ENCODE measurements at regions not wholly inside any gene's neighbourhood (a gene's known extent, or its start where the extent isn't known, plus 50 kb on each side); places are given as distances from the start of the nearest gene placed in this dataset.

DNA sequence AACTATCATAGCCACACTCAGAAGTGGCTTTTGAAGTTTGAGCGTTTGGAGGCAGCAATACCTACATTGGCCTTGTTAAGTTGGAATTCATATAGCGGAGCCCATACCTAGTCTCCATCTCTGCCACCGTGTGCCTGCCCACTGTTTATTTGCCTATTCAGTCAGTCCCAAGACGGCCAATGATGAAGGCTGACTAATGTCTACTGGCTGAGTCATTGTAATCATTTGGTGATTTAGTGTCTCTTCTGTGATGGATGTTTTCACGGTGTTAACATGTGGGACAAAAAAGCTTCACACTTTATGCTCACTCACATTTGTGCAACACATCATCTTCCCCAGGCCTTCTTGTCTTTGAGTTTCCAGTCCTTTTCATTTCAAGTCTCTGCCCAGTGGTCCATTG is 92.6 kb upstream of the PBX1 start:
- DNase-seq: no peak

GRCh38 chr1:164470996-164471395 is 88.0 kb upstream of the PBX1 start:
- DNase-seq: no peak

- no peak for DNase-seq
These were observed 86.1 kb upstream of the PBX1 start for GRCh38 chr1:164472841-164473240.

DNA sequence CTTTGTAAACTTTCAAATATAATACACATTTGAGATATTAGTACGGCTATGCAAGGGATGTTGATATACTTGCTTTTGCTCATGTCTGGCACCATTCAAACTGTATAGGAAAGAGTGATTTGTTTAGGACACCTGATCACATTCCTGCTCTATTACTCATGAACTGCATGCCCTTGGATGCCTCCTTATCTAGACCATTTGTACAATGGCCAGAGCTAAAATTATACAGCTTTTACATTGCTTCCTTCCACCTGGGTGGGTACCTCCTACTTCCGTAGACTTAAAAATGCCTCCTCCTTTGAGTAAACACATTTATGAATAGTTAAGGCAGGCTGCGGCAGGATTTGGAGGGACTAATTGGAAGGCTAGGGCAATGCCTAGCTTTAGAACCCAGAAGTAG is 85.4 kb upstream of the PBX1 start:
- no peak for DNase-seq

DNA sequence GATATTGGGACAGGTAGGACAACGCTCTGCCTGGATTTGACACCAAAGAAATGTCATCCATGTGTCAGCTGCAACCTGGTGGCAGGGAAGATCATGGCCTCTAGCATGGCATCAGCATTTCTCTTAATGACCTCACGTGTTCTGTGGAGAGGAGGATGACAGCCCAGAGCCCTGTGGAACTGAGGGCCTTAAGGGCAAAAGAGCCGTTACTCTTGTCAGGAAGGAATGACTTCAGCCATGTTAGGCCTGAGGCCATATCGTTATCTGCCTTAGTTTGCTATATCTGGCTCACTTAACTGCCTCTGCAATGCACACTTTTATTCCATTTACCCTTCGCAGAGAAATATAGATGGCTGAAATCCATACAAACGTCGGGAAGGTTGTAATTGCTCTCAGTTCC is 83.2 kb upstream of the PBX1 start:
- DNase-seq: no peak

GRCh38 chr1:164477343-164477742 is 81.6 kb upstream of the PBX1 start:
- no peak for DNase-seq

DNA sequence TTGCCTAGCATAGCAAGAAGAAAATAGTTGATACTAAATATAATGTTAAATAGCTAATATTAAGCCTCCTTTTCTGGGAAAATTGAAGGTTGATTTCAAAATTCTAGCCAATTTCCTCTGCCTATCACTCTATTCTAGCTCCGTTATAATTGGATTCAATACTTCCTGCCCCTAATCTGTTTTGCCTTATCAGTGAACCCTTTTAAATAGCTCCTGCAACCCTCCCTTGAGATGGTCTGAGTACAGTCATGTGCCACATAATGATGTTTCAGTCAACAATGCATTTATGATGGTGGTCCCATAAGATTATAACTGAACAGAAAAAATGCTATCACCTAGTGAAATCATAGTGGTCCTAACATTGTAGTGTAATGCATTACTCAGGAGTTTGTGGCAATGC is 79.7 kb upstream of the PBX1 start:
- DNase-seq: no peak

DNA sequence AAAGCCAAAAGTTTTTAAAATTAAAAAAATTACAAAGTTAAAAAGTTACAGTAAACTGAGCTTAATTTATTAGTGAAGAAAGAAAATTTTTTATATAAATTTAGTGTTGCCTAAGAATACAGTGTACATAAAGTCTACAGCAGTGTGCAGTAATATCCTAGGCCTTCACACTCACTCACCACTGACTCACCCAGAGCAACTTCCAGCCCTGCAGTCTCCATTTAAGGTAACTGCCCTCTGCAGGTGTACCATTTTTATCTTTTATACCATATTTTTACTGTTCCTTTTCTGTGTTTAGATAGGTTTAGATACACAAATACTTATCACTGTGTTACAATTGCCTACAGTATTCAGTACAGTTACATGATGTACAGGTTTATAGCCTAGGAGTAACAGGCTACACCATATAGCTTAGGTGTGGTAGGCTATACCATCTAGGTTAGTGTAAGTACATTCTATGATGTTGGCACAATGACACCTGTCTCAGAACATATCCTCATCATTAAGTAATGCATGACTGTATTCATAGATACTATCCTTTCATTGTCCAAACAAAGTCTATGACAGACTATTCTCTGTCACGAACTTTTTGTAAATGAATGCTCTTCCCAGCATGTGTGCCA is 78.6 kb upstream of the PBX1 start:
- no peak for DNase-seq

- no peak for DNase-seq
These were observed 63.1 kb upstream of the PBX1 start for GRCh38 chr1:164495905-164496304.

GRCh38 chr1:164498792-164499191 is 60.2 kb upstream of the PBX1 start:
- DNase-seq: no peak

- no peak for DNase-seq
These were observed 54.2 kb upstream of the PBX1 start for GRCh38 chr1:164504749-164505148.
